GM10248 (cell line): ENCODE measurements at regions not wholly inside any gene's neighbourhood (a gene's known extent, or its start where the extent isn't known, plus 50 kb on each side); places are given as distances from the start of the nearest gene placed in this dataset.

Experiments
- CTCF ChIA-PET: fragments of 300-600 bp; sonication (Branson Sonifier 250); formaldehyde crosslinking; extraction: SDS; loops from one replicate; lab custom pipeline; 2021; ENCODE audit warnings: antibody characterized with exemption; lab: Yijun Ruan, JAX
- POLR2A ChIA-PET: fragments of 350-650 bp; sonication (Branson Sonifier 250); formaldehyde crosslinking; extraction: SDS; loops from one replicate; lab custom pipeline; 2020; ENCODE audit warnings: antibody characterized with exemption; lab: Yijun Ruan, JAX
- DNase-seq: peaks from one replicate; pipeline ENCODE4 v3.0.0; 2012; ENCODE audit errors: extremely low spot score
- CTCF ChIP-seq: IDR thresholded peaks from 2 replicates; pipeline ENCODE4 v1.5.1; 2012; ENCODE audit warnings: mild to moderate bottlenecking, low read depth; ENCODE audit errors: extremely low read depth, missing control alignments, control extremely low read depth

DNA sequence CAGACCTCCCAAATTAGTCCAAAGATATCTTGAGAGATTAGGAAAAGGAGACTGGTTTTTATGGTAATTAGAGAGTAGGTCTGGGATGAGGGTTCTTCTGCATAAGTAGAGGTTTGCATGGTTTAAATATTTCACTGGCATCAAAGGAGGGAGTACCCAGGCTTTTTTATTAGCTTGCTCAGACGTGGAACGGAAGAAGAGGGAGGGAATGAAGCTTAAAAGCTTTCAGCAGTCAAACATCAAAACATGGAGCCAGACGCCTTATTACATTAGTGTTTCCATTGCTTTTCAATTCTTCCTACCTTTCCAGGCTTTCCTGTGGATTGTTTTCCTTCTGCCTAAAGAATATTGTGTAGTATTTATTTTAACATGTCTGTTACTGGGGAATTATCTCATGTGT, 342.1 kb upstream of the SOX2 start:
- POLR2A ChIA-PET, result no interaction called here
- no peak for DNase-seq
- CTCF ChIA-PET, result interaction anchor here (1.0 to 1.6 kb wide), 3 partner anchors 9 to 43 kb away, joined by 3 to 4 read pairs (median 3); no protein-coding TSS in a partner anchor
- no peak for TF ChIP-seq CTCF

DNA sequence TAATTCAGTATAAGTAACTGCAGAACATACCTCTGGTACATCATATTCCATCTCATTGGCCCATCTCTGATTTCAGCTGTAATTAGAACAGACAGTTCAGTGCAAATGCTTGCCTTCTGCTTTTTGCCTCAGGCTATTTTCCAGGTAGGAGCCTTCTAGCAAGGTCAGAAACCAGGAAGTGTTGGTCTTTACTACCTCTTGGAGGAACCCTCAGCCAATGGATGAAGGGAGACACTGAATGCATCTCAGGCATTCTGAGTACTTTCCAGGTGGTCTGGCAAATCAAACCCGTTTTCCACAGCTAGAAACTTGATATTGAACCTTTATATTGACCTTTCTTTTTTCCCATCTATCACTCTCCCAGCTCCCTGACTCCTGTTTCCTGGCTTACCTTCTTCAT, 348.5 kb upstream of the SOX2 start:
- no peak for TF ChIP-seq CTCF
- ChIA-PET CTCF (no interaction called here), POLR2A (no interaction called here)
- DNase-seq, result no peak

GRCh38 chr3:181362378-181362777, 349.3 kb upstream of the SOX2 start:
- CTCF ChIA-PET, result no interaction called here
- no peak for TF ChIP-seq CTCF
- DNase-seq, result no peak
- POLR2A ChIA-PET, result no interaction called here

DNA sequence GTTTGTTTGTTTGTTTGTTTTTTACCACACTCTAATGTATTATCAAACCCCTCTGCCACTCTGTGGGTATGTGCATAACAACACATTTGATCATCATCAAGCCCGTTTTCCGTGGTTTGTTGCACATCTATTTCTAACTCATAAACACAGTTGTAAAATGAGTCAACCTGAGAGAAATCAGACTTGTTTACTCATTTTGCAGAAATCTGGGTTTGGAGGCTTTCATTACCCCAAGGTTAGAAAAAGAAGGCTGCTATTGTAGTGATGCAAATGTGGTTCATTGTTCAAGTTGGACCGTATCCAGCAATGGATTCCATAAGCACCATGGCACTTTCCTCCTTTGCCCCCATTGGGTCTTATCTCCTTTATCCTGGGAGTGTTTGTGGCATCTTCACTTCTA, 353.2 kb upstream of the SOX2 start:
- no peak for DNase-seq
- TF ChIP-seq CTCF, result no peak
- ChIA-PET CTCF (no interaction called here), POLR2A (no interaction called here)

DNA sequence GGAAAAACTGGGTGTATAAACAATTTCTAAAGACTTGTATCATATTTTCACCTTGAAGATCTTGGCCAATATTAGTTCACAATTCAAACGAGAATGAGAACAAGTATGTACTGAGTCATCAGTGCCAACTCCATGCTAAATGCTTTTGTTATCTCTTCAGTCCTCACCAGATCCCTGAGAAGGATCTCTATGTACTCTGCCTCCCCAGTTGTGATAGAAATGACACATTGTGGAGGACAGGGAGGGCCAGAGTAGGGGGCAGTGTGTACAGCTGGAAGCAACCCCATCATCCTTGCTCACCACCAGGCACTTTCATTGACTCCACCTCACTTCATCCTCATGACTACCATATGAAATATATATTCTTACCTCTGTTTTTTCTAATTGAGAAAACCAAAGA, 353.7 kb upstream of the SOX2 start:
- POLR2A ChIA-PET, result no interaction called here
- DNase-seq, result no peak
- TF ChIP-seq CTCF, result no peak
- CTCF ChIA-PET, result no interaction called here

DNA sequence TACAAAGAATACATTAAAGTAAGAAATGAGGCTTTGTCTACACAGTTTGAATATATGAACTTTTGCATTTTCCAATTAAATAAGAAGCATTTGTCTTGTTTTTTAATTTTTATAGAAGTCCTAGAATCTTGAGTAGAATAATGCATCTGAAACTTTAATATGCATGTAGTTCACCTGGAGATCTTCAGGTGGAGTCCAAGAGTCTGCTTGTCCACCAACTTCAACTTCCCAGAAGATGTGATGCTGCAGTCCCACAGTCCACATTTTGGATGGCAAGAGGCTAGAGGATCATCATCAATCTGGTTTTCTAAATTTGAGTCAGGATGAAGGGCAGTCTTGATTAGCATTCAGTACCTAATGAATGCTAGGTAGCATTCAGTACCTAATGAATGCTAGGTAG, 357.6 kb upstream of the SOX2 start:
- DNase-seq, result no peak
- ChIA-PET POLR2A (no interaction called here), CTCF (no interaction called here)
- no peak for TF ChIP-seq CTCF

GRCh38 chr3:181344331-181344730, 354.8 kb upstream of the DNAJC19 start:
- CTCF ChIA-PET, result interaction anchor here (3.4 kb wide), 1 partner anchor 18 kb away, joined by 13 read pairs; no protein-coding TSS in a partner anchor
- POLR2A ChIA-PET, result no interaction called here

More at GRCh38 chr3:181344331-181344730, 354.8 kb upstream of the DNAJC19 start:
- TF ChIP-seq CTCF, result no peak
- DNase-seq, result no peak
